ENCODE measurements at regions not wholly inside any gene's neighbourhood (a gene's known extent, or its start where the extent isn't known, plus 50 kb on each side); places are given as distances from the start of the nearest gene placed in this dataset.
A peak's percentile ranks its signal among the peaks of the same experiment; 100 is the strongest.

GRCh38 chr14:65214741-65215140 lies 112.4 kb upstream of the MAX start (continued):
- TF ChIP-seq EZH2phosphoT487 (IDR thresholded peaks at IDR 0.05; ENCODE audit: borderline replicate concordance, low read depth) (no peak), GATA2 (CRISPR knock-in tag; IDR thresholded peaks at IDR 0.05) (peak; percentile 35; the same call in 1 of the 2 replicates), CTCF (IDR thresholded peaks at IDR 0.05) (no peak), TAF1 (IDR thresholded peaks at IDR 0.05; ENCODE audit: borderline replicate concordance, low read depth, low read length) (no peak), SMC3 (IDR thresholded peaks at IDR 0.05; ENCODE audit: low read depth, low read length) (0 out of 2 replicates have a peak, but pooled peaks have one; percentile 4), FOSL2 (IDR thresholded peaks at IDR 0.05; ENCODE audit: borderline replicate concordance, low read depth) (no peak), CHD2 (IDR thresholded peaks at IDR 0.05; ENCODE audit: low read length, partially characterized antibody) (no peak), POLR2AphosphoS5 (IDR thresholded peaks at IDR 0.05; ENCODE audit: low read depth, low read length) (no peak), REST (IDR thresholded peaks at IDR 0.05; ENCODE audit: low read depth, low read length) (no peak), TCF12 (IDR thresholded peaks at IDR 0.05) (peak; percentile 33; the same call in 1 of the 2 replicates), SIN3A (IDR thresholded peaks at IDR 0.05; ENCODE audit: borderline replicate concordance, low read depth, low read length) (no peak), GABPA (IDR thresholded peaks at IDR 0.05; ENCODE audit: low read depth) (no peak)

GRCh38 chr14:65219353-65219752 lies 117.0 kb upstream of the MAX start:
- Histone ChIP-seq H3K4me3 (ENCODE audit: low read depth in 2 of 2, low read length in 1 of 2) (no peak overlapping the region), H3K9me2 (no peaks in the 10 kb centered on the region), H3K4me2 (no peak overlapping the region), H3K79me2 (ENCODE audit: insufficient read depth) (no peaks in the 10 kb centered on the region), H3F3A (replicated peaks; ENCODE audit: insufficient read depth) (peaks cover 5% of the 10 kb centered on the region), H3K9ac (no peak overlapping the region), H3K27ac (ENCODE audit: low read depth in 2 of 2, low read length in 1 of 2) (no peak overlapping the region), H3K36me3 (replicated peaks in 1 of 2; ENCODE audit: control insufficient read depth in 1 of 2, insufficient read depth in 2 of 2, low read length in 1 of 2) (no peaks in the 10 kb centered on the region), H2AFZ (ENCODE audit: low read depth) (no peak overlapping the region), H3K4me1 (ENCODE audit: control insufficient read depth in 1 of 2, insufficient read depth in 2 of 2, low read depth in 1 of 2, low read length in 1 of 2) (peaks cover 0 to 7% of the 10 kb centered on the region in 2 experiments; a peak in 1 of 4 replicates), H4K20me1 (ENCODE audit: insufficient read depth) (no peaks in the 10 kb centered on the region), H3K9me3 (no peaks in the 10 kb centered on the region), H3K27me3 (ENCODE audit: insufficient read depth) (no peaks in the 10 kb centered on the region)
- CTCF ChIA-PET = interaction anchor here (0.7 to 1.3 kb wide), 2 partner anchors 55 to 196 kb away, joined by 3 to 4 read pairs; no protein-coding TSS in a partner anchor
- POLR2A ChIA-PET = no interaction called here
- no peak for TF ChIP-seq POLR2AphosphoS5 (IDR thresholded peaks at IDR 0.05; ENCODE audit: low read depth, low read length)
- TF ChIP-seq NFIC (IDR thresholded peaks at IDR 0.05; ENCODE audit: borderline replicate concordance) = no peak
- no peak for TF ChIP-seq RFX5 (IDR thresholded peaks at IDR 0.05; ENCODE audit: low read length)
- TF ChIP-seq REST (IDR thresholded peaks at IDR 0.05; ENCODE audit: low read depth, low read length) = no peak
- TF ChIP-seq USF1 (IDR thresholded peaks at IDR 0.05; ENCODE audit: borderline replicate concordance, low read depth) = no peak
- TF ChIP-seq FOXJ3 (CRISPR knock-in tag; IDR thresholded peaks at IDR 0.05) = no peak
- no peak for TF ChIP-seq RXRA (IDR thresholded peaks at IDR 0.05; ENCODE audit: borderline replicate concordance, low read depth)
- no peak for TF ChIP-seq MEF2A (IDR thresholded peaks at IDR 0.05; ENCODE audit: borderline replicate concordance, low read depth)
- TF ChIP-seq JUND (IDR thresholded peaks at IDR 0.05) = no peak
- DNase-seq = no peak
- 91% methylated on average over 4 of the region's 4 CpGs for WGBS (ENCODE audit: low lambda C conversion rate)

Data from SK-N-SH (cell line).